Liver (tissue), 3 donors: ENCODE measurements at regions not wholly inside any gene's neighbourhood (a gene's known extent, or its start where the extent isn't known, plus 50 kb on each side); places are given as distances from the start of the nearest gene placed in this dataset.

Source experiments
- EGR1 ChIP-seq, 2 donors: IDR thresholded peaks; 2 replicates each; pipeline ENCODE4 v1.6.1; 2016 to 2018; ENCODE audit warnings: antibody characterized with exemption in 2 of 2, low read depth in 2 of 2
- GABPA ChIP-seq, 2 donors: IDR thresholded peaks in 1 of 2; conservative IDR thresholded peaks in 1 of 2; 2 replicates each; pipeline ENCODE4 v1.6.1; 2016; ENCODE audit warnings: antibody characterized with exemption in 2 of 2, mild to moderate bottlenecking in 1 of 2, moderate library complexity in 1 of 2
- HNF4G ChIP-seq: IDR thresholded peaks from 2 replicates; pipeline ENCODE4 v1.6.1; 2016; ENCODE audit warnings: antibody characterized with exemption
- JUND ChIP-seq, 2 donors: IDR thresholded peaks; 2 replicates each; pipeline ENCODE4 v1.6.1; 2016; ENCODE audit warnings: antibody characterized with exemption in 2 of 2
- RAD21 ChIP-seq, 2 donors: IDR thresholded peaks; 2 replicates each; pipeline ENCODE4 v1.6.1; 2016; ENCODE audit warnings: antibody characterized with exemption in 2 of 2, mild to moderate bottlenecking in 2 of 2
- RXRA ChIP-seq, 2 donors: IDR thresholded peaks; 2 replicates each; pipeline ENCODE4 v1.6.1; 2017 to 2018; ENCODE audit warnings: antibody characterized with exemption in 2 of 2, mild to moderate bottlenecking in 1 of 2
- SP1 ChIP-seq: IDR thresholded peaks from 2 replicates; pipeline ENCODE4 v1.6.1; 2018; ENCODE audit warnings: antibody characterized with exemption, mild to moderate bottlenecking
- TAF1 ChIP-seq: conservative IDR thresholded peaks from 2 replicates; pipeline ENCODE4 v1.6.1; 2016; ENCODE audit warnings: antibody characterized with exemption, mild to moderate bottlenecking
- YY1 ChIP-seq: IDR thresholded peaks from 2 replicates; pipeline ENCODE4 v1.6.1; 2016; ENCODE audit warnings: antibody characterized with exemption, mild to moderate bottlenecking
- ZBTB33 ChIP-seq: IDR thresholded peaks from 2 replicates; pipeline ENCODE4 v1.6.1; 2016; ENCODE audit warnings: antibody characterized with exemption
- TF ChIP-seq, protein P1 (sequence below): fragments of 150-350 bp; IDR thresholded peaks from 2 replicates; pipeline ENCODE4 v1.5.1; 2017; ENCODE audit warnings: improper control_type of control experiment, low read depth, low read length; ENCODE audit not compliant: missing input control
- TF ChIP-seq, protein P2 (sequence below): IDR thresholded peaks from 2 replicates; pipeline ENCODE4 v1.6.1; 2016; ENCODE audit warnings: antibody characterized with exemption
- TF ChIP-seq, protein P3 (sequence below): IDR thresholded peaks from 2 replicates; pipeline ENCODE4 v1.6.1; 2016; ENCODE audit warnings: antibody characterized with exemption, mild to moderate bottlenecking
- donor health status: healthy.
- donor health status: healthy.

DNA sequence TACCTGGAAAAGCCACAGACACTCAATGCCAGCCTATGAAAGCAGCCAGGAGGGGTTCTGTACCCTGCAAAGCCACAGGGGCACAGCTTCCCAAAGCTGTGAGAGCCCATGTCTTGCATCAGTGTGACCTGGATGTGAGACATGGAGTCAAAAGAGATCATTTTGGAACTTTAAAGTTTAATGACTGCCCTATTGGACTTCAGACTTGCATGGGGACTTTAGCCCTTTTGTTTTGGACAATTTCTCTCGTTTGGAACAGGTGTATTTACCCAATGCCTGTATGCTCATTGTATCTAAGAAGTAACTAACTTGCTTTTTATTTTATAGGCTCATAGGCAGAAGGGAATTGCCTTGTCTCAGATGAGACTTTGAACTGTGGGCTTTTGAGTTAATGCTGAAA is 244.9 kb upstream of the TYRP1 start:
- TF ChIP-seq, protein P1, sequence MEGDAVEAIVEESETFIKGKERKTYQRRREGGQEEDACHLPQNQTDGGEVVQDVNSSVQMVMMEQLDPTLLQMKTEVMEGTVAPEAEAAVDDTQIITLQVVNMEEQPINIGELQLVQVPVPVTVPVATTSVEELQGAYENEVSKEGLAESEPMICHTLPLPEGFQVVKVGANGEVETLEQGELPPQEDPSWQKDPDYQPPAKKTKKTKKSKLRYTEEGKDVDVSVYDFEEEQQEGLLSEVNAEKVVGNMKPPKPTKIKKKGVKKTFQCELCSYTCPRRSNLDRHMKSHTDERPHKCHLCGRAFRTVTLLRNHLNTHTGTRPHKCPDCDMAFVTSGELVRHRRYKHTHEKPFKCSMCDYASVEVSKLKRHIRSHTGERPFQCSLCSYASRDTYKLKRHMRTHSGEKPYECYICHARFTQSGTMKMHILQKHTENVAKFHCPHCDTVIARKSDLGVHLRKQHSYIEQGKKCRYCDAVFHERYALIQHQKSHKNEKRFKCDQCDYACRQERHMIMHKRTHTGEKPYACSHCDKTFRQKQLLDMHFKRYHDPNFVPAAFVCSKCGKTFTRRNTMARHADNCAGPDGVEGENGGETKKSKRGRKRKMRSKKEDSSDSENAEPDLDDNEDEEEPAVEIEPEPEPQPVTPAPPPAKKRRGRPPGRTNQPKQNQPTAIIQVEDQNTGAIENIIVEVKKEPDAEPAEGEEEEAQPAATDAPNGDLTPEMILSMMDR, result no peak
- TF ChIP-seq TAF1 (no peak), SP1 (no peak), RAD21 (IDR thresholded peaks at IDR 0.05) (no peak), JUND (IDR thresholded peaks at IDR 0.05) (no peak), ZBTB33 (no peak), EGR1 (IDR thresholded peaks at IDR 0.05; ENCODE audit: low read depth in 2 of 2) (no peak), YY1 (no peak), HNF4G (no peak), RXRA (IDR thresholded peaks at IDR 0.05) (no peak), GABPA (IDR thresholded peaks at IDR 0.05 in 1 of 2, conservative IDR thresholded peaks at IDR 0.05 in 1 of 2) (no peak)
- TF ChIP-seq, protein P2, sequence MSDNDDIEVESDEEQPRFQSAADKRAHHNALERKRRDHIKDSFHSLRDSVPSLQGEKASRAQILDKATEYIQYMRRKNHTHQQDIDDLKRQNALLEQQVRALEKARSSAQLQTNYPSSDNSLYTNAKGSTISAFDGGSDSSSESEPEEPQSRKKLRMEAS, result no peak
- TF ChIP-seq, protein P3, sequence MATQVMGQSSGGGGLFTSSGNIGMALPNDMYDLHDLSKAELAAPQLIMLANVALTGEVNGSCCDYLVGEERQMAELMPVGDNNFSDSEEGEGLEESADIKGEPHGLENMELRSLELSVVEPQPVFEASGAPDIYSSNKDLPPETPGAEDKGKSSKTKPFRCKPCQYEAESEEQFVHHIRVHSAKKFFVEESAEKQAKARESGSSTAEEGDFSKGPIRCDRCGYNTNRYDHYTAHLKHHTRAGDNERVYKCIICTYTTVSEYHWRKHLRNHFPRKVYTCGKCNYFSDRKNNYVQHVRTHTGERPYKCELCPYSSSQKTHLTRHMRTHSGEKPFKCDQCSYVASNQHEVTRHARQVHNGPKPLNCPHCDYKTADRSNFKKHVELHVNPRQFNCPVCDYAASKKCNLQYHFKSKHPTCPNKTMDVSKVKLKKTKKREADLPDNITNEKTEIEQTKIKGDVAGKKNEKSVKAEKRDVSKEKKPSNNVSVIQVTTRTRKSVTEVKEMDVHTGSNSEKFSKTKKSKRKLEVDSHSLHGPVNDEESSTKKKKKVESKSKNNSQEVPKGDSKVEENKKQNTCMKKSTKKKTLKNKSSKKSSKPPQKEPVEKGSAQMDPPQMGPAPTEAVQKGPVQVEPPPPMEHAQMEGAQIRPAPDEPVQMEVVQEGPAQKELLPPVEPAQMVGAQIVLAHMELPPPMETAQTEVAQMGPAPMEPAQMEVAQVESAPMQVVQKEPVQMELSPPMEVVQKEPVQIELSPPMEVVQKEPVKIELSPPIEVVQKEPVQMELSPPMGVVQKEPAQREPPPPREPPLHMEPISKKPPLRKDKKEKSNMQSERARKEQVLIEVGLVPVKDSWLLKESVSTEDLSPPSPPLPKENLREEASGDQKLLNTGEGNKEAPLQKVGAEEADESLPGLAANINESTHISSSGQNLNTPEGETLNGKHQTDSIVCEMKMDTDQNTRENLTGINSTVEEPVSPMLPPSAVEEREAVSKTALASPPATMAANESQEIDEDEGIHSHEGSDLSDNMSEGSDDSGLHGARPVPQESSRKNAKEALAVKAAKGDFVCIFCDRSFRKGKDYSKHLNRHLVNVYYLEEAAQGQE, result no peak
